K562 (cell line): ENCODE measurements at regions not wholly inside any gene's neighbourhood (a gene's known extent, or its start where the extent isn't known, plus 50 kb on each side); places are given as distances from the start of the nearest gene placed in this dataset.

ENCODE experiments used
- ATAC-seq: fragments of 200-7000 bp; cut with Tn5 transposase; 3 replicates; pipeline ENCODE4 v1.9.1; 2020; ENCODE audit warnings: moderate library complexity
- BruUV-seq: library from RNA; stranded (reverse); fragments of 400-500 nt; replicated peaks from 2 replicates; lab custom pipeline; 2021; lab: Mats Ljungman, UMichigan
- CTCF ChIA-PET: fragments of 300-600 bp; formaldehyde crosslinking; extraction: SDS; loops from one replicate; lab custom pipeline; 2021; ENCODE audit warnings: low intra/inter-chr PET ratio; lab: Yijun Ruan, JAX
- POLR2A ChIA-PET: fragments of 300-600, 350-650 bp; sonication (Branson Sonifier 250); formaldehyde crosslinking; extraction: SDS; loops from one replicate; lab custom pipeline; 2021; ENCODE audit warnings: antibody characterized with exemption, inconsistent platforms; lab: Yijun Ruan, JAX
- DNase-seq, 4 experiments: peaks; one replicate each; pipeline versions ENCODE4 v3.0.0 to v3.0.0-alpha.2; 2011 to 2018; ENCODE audit warnings: low spot score in 3 of 4, mixed read lengths in 3 of 4; ENCODE audit errors: extremely low read depth in 1 of 4
- FAIRE-seq: peaks from 2 replicates; lab custom pipeline; 2011; peaks lifted over from hg19 to GRCh38; lab: Jason Lieb, UNC
- H2AFZ ChIP-seq: 2 replicates; pipeline ENCODE4 v1.6.0; 2011; ENCODE audit warnings: low read depth, low read length, control low read depth, inconsistent platforms
- H3K27ac ChIP-seq: fragments of 200-600 bp; 3 replicates; pipeline ENCODE4 v1.8.0; 2011; ENCODE audit warnings: low read depth, mild to moderate bottlenecking, control low read depth, inconsistent platforms, low read length, moderate library complexity, mixed read lengths; ENCODE audit errors: extremely low read depth
- H3K27me3 ChIP-seq, 2 experiments: fragments of 300-600 bp in 1 of 2; 2 replicates in 1 of 2; 3 replicates in 1 of 2; pipeline versions ENCODE4 v1.6.0 to v1.8.0; 2011; ENCODE audit warnings: inconsistent platforms in 2 of 2, low read length in 2 of 2, mild to moderate bottlenecking in 1 of 2, mixed read lengths in 1 of 2, moderate library complexity in 1 of 2; ENCODE audit not compliant: control insufficient read depth in 2 of 2, insufficient read depth in 2 of 2
- H3K36me3 ChIP-seq: fragments of 300-600 bp; 3 replicates; pipeline ENCODE4 v1.8.0; 2011; ENCODE audit warnings: mild to moderate bottlenecking, low read length, inconsistent platforms; ENCODE audit not compliant: control insufficient read depth, insufficient read depth
- H3K4me1 ChIP-seq, 2 experiments: fragments of 200-600 bp in 1 of 2; replicated peaks in 1 of 2; 2 replicates in 1 of 2; 3 replicates in 1 of 2; pipeline versions ENCODE4 v1.5.1 to v1.8.0; 2011; ENCODE audit warnings: inconsistent platforms in 2 of 2, low read length in 2 of 2, mild to moderate bottlenecking in 1 of 2, mixed read lengths in 1 of 2, moderate library complexity in 1 of 2; ENCODE audit not compliant: control insufficient read depth in 2 of 2, insufficient read depth in 2 of 2
- H3K4me2 ChIP-seq: 2 replicates; pipeline ENCODE4 v1.6.1; 2011; ENCODE audit warnings: low read length, control low read depth, inconsistent platforms, mixed read lengths; ENCODE audit not compliant: insufficient read depth
- H3K4me3 ChIP-seq: fragments of 200-600 bp; sonication (generic), shearing (Covaris generic); 2 replicates; pipeline ENCODE4 v1.5.1; 2016; ENCODE audit warnings: control low read depth, inconsistent platforms
- H3K79me2 ChIP-seq: fragments of 200-600 bp; 3 replicates; pipeline ENCODE4 v1.8.0; 2011; ENCODE audit warnings: low read length, inconsistent platforms; ENCODE audit not compliant: control insufficient read depth, insufficient read depth
- H3K9ac ChIP-seq, 2 experiments: 2 replicates each; pipeline versions ENCODE4 v1.6.0 to v1.6.1; 2011; ENCODE audit warnings: low read depth in 2 of 2, low read length in 2 of 2, control low read depth in 1 of 2, inconsistent platforms in 1 of 2, mild to moderate bottlenecking in 1 of 2, mixed read lengths in 1 of 2; ENCODE audit not compliant: insufficient read depth in 1 of 2
- H3K9me1 ChIP-seq: one replicate; pipeline ENCODE4 v1.6.0; 2011; ENCODE audit warnings: inconsistent platforms, mild to moderate bottlenecking, low read length, moderate library complexity; ENCODE audit not compliant: control insufficient read depth, insufficient read depth
- H3K9me3 ChIP-seq: replicated peaks from 2 replicates; pipeline ENCODE4 v1.5.1; 2011; ENCODE audit warnings: low read depth, low read length, inconsistent platforms; ENCODE audit not compliant: control insufficient read depth, insufficient read depth
- H4K20me1 ChIP-seq: replicated peaks from 2 replicates; pipeline ENCODE4 v1.6.1; 2011; ENCODE audit warnings: low read length, inconsistent platforms, mixed read lengths; ENCODE audit not compliant: control insufficient read depth, insufficient read depth
- GTF2E2 ChIP-seq: fragments of 200-800 bp; sonication (Bioruptor generic); IDR thresholded peaks from 2 replicates; pipeline ENCODE4 v1.6.1; 2016; ENCODE audit warnings: missing genetic modification characterization, missing compliant biosample characterization
- PTTG1 ChIP-seq: fragments of 450-650 bp; IDR thresholded peaks from 2 replicates; pipeline ENCODE4 v1.6.1; 2016; ENCODE audit warnings: low read depth, mild to moderate bottlenecking, missing genetic modification characterization, missing compliant biosample characterization
- RBM17 ChIP-seq: fragments of 200-400 bp; formaldehyde crosslinking; IDR thresholded peaks from 2 replicates; pipeline ENCODE4 v1.6.1; 2017; ENCODE audit warnings: low read depth, mild to moderate bottlenecking, low read length, borderline replicate concordance
- SIN3B ChIP-seq: fragments of 450-650 bp; IDR thresholded peaks from 2 replicates; pipeline ENCODE4 v1.6.1; 2017; ENCODE audit warnings: low read depth, mild to moderate bottlenecking, moderate library complexity
- TEAD2 ChIP-seq: fragments of 450-650 bp; IDR thresholded peaks from 2 replicates; pipeline ENCODE4 v1.6.1; 2016; ENCODE audit warnings: missing genetic modification characterization, control low read depth, missing compliant biosample characterization
- YY1 ChIP-seq, 3 experiments: IDR thresholded peaks; 2 replicates each; pipeline ENCODE4 v1.6.1; 2011; ENCODE audit warnings: low read length in 2 of 3, mild to moderate bottlenecking in 2 of 3, moderate library complexity in 2 of 3, borderline replicate concordance in 1 of 3, control low read depth in 1 of 3, low read depth in 1 of 3; ENCODE audit not compliant: insufficient read depth in 3 of 3, insufficient replicate concordance in 2 of 3, control insufficient read depth in 1 of 3, insufficient read length in 1 of 3; ENCODE audit errors: extremely low read depth in 1 of 3
- WGBS: fragments of 100-300 bp; shearing (Covaris generic); methylation state at CpG from one replicate; pipeline ENCODE4 v1.1.6; 2016; ENCODE audit warnings: low coverage, mixed read lengths; ENCODE audit not compliant: insufficient coverage; ENCODE audit errors: missing lambda C conversion rate; 5-methylcytosine and 5-hydroxymethylcytosine counted together
- in situ Hi-C: fragments of 300-500 bp; cut with MboI; formaldehyde crosslinking; loops from 4 replicates; pipeline ENCODE4 v1.15.0; 2018; ENCODE audit warnings: inconsistent platforms, mixed read lengths
- intact Hi-C: fragments of 100-400 bp; cut with micrococcal nuclease; formaldehyde crosslinking; loops from 2 replicates; pipeline ENCODE4 v1.14.2; 2022

DNA sequence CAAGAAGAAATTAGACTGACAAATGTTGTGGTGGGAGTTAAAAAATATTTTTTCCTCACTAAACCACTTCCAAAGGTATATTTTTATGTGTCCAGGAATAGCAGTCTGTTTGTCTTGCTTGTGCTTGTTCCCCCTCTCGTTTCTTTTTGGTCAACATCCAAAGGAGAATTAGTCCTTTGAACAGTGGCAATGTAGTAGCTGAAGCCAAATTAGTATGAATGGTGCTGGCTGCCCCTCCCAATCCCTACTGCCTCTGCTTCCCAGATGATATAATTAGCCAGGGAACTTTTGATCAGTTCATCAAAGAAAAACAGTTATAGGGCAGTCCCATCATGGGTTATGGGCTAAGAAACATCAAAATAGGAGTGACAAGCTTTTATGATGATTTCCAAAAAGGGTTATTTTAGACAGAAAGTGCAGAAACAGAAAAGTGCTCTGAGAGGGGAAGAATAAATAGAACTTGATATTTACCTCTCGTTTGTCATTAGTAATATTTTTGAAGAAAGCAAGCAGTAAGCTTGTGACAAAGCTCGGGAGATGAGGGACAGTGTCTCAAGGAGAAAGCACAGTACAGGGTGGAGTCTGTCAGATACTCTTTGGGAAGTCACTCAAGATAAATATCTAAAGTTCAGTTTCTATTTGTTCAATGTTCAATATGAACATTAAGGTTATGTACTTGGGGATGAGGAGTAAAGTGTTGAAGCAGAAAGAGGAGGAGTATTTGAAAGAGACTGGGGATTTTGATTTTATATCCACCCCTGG lies 239.1 kb downstream of the HLX start:
- H3K36me3 ChIP-seq = no peaks in the 10 kb centered on the region
- no peaks in the 10 kb centered on the region for H3K4me1 ChIP-seq
- FAIRE-seq (no peak), DNase-seq (no peak), ATAC-seq (no peak)
- H3K9me3 ChIP-seq = no peaks in the 10 kb centered on the region
- no peak overlapping the region for H3K9ac ChIP-seq
- in situ Hi-C loops = no loop called here
- TF ChIP-seq SIN3B = no peak
- no peak for TF ChIP-seq PTTG1 (tag)
- TF ChIP-seq RBM17 = no peak
- no peak for TF ChIP-seq GTF2E2 (tag)
- TF ChIP-seq YY1 (IDR thresholded peaks at IDR 0.05; ENCODE audit: borderline replicate concordance in 1 of 3, control insufficient read depth in 1 of 3, extremely low read depth in 1 of 3, insufficient read depth in 3 of 3, insufficient read length in 1 of 3, insufficient replicate concordance in 2 of 3, low read depth in 1 of 3, low read length in 2 of 3) = no peak
- TF ChIP-seq TEAD2 = no peak
- H3K27ac ChIP-seq = no peak overlapping the region
- H3K79me2 ChIP-seq = no peaks in the 10 kb centered on the region
- CTCF ChIA-PET = no interaction called here
- POLR2A ChIA-PET = no interaction called here
- no peak overlapping the region for H2AFZ ChIP-seq
- no peaks in the 10 kb centered on the region for H4K20me1 ChIP-seq
- H3K27me3 ChIP-seq = no peaks in the 10 kb centered on the region
- H3K4me3 ChIP-seq = no peak overlapping the region
- H3K4me2 ChIP-seq = no peak overlapping the region
- H3K9me1 ChIP-seq = no peaks in the 10 kb centered on the region
- WGBS = 2% methylated on average over 3 of the region's 3 CpGs
- intact Hi-C loops = no loop called here
- BruUV-seq = no TSS peak
